ENCODE measurements at regions not wholly inside any gene's neighbourhood (a gene's known extent, or its start where the extent isn't known, plus 50 kb on each side); places are given as distances from the start of the nearest gene placed in this dataset.

- no peak for TF ChIP-seq CTCF (conservative IDR thresholded peaks at IDR 0.05; ENCODE audit: low read depth in 2 of 2)
- no peak for TF ChIP-seq CREB1 (CRISPR knock-in tag; IDR thresholded peaks at IDR 0.05; ENCODE audit: low read depth)
Observed at GRCh38 chr6:126603410-126603809, 263.5 kb downstream of the CENPW start.
